ENCODE measurements at regions not wholly inside any gene's neighbourhood (a gene's known extent, or its start where the extent isn't known, plus 50 kb on each side); places are given as distances from the start of the nearest gene placed in this dataset.

GRCh38 chr1:4090556-4090955 lies 190.5 kb upstream of the C1orf174 start:
- no peak for TF ChIP-seq POLR2A (IDR thresholded peaks at IDR 0.05)
- TF ChIP-seq CTCF (IDR thresholded peaks at IDR 0.05) = no peak
- Histone ChIP-seq H3K9me3 (no peaks in the 10 kb centered on the region), H3K27ac (no peak overlapping the region), H3K4me1 (no peaks in the 10 kb centered on the region), H3K4me3 (replicated peaks in 1 of 3) (no peak overlapping the region), H3K27me3 (no peaks in the 10 kb centered on the region), H3K36me3 (no peaks in the 10 kb centered on the region)
- 87% methylated on average over 5 of the region's 5 CpGs; no CpG with 5 or more reads in 1 of the 2 donors for WGBS, 2 donors
- intact Hi-C loops (cut with DNase I) = no loop called here
- DNase-seq = no peak

- H3K9me3 ChIP-seq = no peaks in the 10 kb centered on the region
- intact Hi-C loops (cut with DNase I) = no loop called here
- H3K4me1 ChIP-seq = no peaks in the 10 kb centered on the region
- no peak overlapping the region for H3K4me3 ChIP-seq (replicated peaks in 1 of 3)
- H3K36me3 ChIP-seq = no peaks in the 10 kb centered on the region
- H3K27me3 ChIP-seq = no peaks in the 10 kb centered on the region
- no peak for DNase-seq
- 89 to 96% methylated on average over 3 of the region's 6 CpGs for WGBS, 2 donors
- H3K27ac ChIP-seq = no peak overlapping the region
- TF ChIP-seq POLR2A (IDR thresholded peaks at IDR 0.05) (no peak), CTCF (IDR thresholded peaks at IDR 0.05) (no peak)
These were observed 191.0 kb upstream of the C1orf174 start for GRCh38 chr1:4090976-4091660.

- H3K27me3 ChIP-seq = no peaks in the 10 kb centered on the region
- 84 to 97% methylated on average over 7 of the region's 7 CpGs for whole genome bisulfite sequencing, 2 donors
- no peaks in the 10 kb centered on the region for H3K4me1 ChIP-seq
- no peak for TF ChIP-seq CTCF (IDR thresholded peaks at IDR 0.05)
- TF ChIP-seq POLR2A (IDR thresholded peaks at IDR 0.05) = no peak
- intact Hi-C loops (cut with DNase I) = no loop called here
- no peaks in the 10 kb centered on the region for H3K9me3 ChIP-seq
- no peak for DNase-seq
- no peak overlapping the region for H3K27ac ChIP-seq
- H3K4me3 ChIP-seq (replicated peaks in 1 of 3) = no peak overlapping the region
- H3K36me3 ChIP-seq = no peaks in the 10 kb centered on the region
These were observed 191.9 kb upstream of the C1orf174 start for GRCh38 chr1:4091996-4092395.

GRCh38 chr1:4093856-4094565 lies 193.9 kb upstream of the C1orf174 start:
- no peak for DNase-seq
- Histone ChIP-seq H3K9me3 (no peaks in the 10 kb centered on the region), H3K27me3 (no peaks in the 10 kb centered on the region), H3K27ac (no peak overlapping the region), H3K36me3 (no peaks in the 10 kb centered on the region), H3K4me1 (no peaks in the 10 kb centered on the region), H3K4me3 (replicated peaks in 1 of 3) (no peak overlapping the region)
- 87 to 93% methylated on average over 7 of the region's 7 CpGs for WGBS, 2 donors
- intact Hi-C loops (cut with DNase I) = no loop called here
- no peak for TF ChIP-seq POLR2A (IDR thresholded peaks at IDR 0.05)
- TF ChIP-seq CTCF (IDR thresholded peaks at IDR 0.05) = no peak

- no peak for DNase-seq
- no peaks in the 10 kb centered on the region for H3K27me3 ChIP-seq
- 84 to 88% methylated on average over 5 of the region's 5 CpGs for WGBS, 2 donors
- no peak overlapping the region for H3K4me3 ChIP-seq (replicated peaks in 1 of 3)
- no peaks in the 10 kb centered on the region for H3K36me3 ChIP-seq
- intact Hi-C loops (cut with DNase I) = no loop called here
- H3K4me1 ChIP-seq = no peaks in the 10 kb centered on the region
- no peaks in the 10 kb centered on the region for H3K9me3 ChIP-seq
- no peak overlapping the region for H3K27ac ChIP-seq
- TF ChIP-seq POLR2A (IDR thresholded peaks at IDR 0.05) (no peak), CTCF (IDR thresholded peaks at IDR 0.05) (no peak)
These were observed 195.4 kb upstream of the C1orf174 start for GRCh38 chr1:4095433-4095971.

Data from thyroid gland (tissue), 4 donors.